ENCODE measurements at regions not wholly inside any gene's neighbourhood (a gene's known extent, or its start where the extent isn't known, plus 50 kb on each side); places are given as distances from the start of the nearest gene placed in this dataset.

- TF ChIP-seq CTCF (conservative IDR thresholded peaks at IDR 0.05), result no peak
- TF ChIP-seq ZFX (IDR thresholded peaks at IDR 0.05), result no peak
These were observed 523.4 kb downstream of the FSCB start for GRCh38 chr14:43983721-43984120.
